LHCN-M2 (cell line): ENCODE measurements at regions not wholly inside any gene's neighbourhood (a gene's known extent, or its start where the extent isn't known, plus 50 kb on each side); places are given as distances from the start of the nearest gene placed in this dataset.
"Not testable (repeated sequence)": the region's sequence is repeated elsewhere in the genome, so short reads cannot be mapped to it uniquely, and the experiment has no call there.

Experiments
- DNase-seq: peaks from one replicate; pipeline ENCODE4 v3.0.0-alpha.2; 2012; ENCODE audit warnings: low read depth

DNA sequence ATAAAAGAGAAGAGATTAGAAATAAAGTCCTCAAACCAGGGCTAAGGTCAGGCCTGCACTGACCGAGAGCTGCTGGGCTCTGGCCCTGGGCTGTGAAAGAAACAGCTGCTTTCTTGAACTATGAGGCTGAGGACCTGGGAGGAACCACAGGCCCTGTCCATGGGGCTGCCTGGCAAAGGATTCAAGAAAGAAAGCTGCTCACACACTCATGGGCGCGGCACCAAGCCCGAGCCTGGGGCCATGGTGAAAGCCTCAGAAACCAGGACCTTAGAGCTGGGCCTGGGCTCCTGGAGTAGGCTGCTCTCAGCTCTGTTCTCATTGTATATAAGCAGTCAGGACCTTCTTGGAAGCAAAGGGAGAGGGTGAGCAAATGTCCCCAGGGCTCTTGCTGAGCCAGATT is 601.9 kb downstream of the RPIA start:
- not testable (repeated sequence) for DNase-seq

- not testable (repeated sequence) for DNase-seq
These were observed 602.9 kb downstream of the RPIA start for GRCh38 chr2:89294335-89294734.

DNA sequence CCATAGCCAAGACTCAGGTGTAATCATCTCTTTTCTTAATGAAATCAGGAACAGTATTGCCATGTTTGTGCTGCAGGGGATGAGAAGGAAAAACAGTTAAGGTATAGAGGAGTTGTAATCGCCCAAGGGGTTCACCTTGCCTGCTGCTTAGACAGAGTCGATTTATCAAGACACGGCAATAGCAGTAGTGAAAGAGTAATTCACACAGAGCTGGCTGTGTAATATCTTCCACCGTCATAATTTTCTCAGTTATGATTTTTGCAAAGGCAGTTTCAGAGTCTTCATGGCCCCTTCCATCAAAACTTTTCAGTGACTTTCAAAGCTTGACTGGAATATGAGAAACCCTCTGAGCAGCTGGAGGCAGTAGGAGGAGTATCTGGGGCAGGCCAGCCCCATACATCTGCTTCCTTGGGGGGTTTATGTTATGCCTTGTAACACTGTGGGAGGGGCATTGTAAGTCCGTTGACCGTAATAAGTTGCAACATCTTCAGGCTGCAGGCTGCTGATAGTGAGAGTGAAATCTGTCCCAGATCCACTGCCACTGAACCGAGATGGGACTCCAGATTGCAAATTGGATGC is 605.4 kb downstream of the RPIA start:
- DNase-seq, result not testable (repeated sequence)

- not testable (repeated sequence) for DNase-seq
These were observed 607.7 kb downstream of the RPIA start for GRCh38 chr2:89299196-89299595.

GRCh38 chr2:89305623-89306022 is 614.1 kb downstream of the RPIA start:
- DNase-seq, result not testable (repeated sequence)

DNA sequence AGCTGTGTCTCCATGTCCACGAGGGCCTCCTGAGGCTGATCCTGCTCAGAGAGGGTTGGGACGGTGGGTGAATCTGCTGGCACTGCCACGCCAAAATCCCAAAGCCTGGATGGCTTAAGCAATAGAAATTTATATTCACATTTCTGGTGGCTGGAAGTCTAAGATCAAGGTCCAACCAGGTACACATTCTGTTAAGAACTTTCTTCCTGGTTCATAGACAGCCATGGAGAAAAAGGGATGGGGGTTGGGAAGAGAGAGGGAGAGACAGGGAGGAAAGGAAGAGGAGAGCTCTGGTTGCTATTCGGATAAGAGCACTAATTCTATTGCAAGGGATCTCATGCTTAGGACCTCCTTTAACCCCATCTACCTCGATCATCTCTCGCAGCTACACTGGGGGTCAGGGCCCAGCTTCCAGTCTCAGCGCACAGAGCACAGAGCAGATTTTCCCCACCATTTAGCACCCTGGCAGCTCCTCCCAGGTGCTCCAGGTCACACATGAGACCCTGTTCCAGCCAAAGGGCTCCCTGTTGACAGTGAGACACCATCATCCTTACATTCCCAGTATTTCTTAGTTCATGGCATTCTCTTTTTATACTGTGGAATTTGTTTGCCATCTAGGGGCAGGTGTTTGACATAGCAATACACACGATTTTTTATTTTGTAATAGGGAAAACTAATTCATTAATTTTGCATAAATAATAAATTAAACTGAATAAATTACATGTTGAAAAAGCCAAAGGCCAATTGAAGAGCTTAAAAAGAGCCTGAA is 615.6 kb downstream of the RPIA start:
- not testable (repeated sequence) for DNase-seq

GRCh38 chr2:89318990-89319389 is 627.5 kb downstream of the RPIA start:
- DNase-seq, result not testable (repeated sequence)

DNA sequence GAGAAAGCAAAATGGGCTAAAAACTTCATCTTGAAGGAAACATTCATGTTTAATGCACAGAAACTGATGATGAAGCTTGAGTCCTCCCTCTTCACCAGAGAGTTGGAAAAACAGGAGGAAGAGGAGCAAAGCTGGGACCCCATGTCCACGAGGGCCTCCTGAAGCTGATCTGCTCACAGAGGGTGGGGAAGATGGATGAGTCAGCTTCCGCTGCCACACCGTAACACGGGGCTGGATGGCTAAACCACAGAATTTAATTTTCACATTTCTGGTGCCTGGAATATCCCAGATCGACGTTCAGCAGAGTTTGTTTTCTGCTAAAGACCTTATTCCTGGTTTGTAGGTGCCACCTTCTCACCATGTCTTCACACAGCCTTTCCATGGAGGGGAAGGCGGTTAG is 634.4 kb downstream of the RPIA start:
- not testable (repeated sequence) for DNase-seq

GRCh38 chr2:89326455-89326854 is 635.0 kb downstream of the RPIA start:
- not testable (repeated sequence) for DNase-seq

DNA sequence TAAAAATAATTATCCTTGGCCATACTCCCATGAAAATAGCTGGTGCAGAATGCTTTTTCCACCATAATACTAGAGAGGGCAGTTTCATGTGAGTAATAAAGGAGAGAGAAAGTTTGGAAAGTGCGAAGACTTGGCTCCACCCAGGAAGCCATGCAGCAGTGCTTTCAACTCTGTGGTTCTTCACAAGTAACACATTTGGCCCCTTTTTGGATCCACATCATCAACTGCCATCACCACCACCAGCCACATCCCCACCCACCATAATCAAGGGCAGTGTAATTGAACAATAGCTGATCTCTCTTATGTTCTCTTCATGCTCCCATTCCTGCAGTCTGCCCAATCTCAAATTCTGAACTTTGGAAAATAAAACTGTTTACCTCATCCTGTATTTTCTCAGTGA is 637.3 kb downstream of the RPIA start:
- not testable (repeated sequence) for DNase-seq
